NCI-H345 treated with DMSO at 0.1 percent for 48 hours (cell line): ENCODE measurements at regions not wholly inside any gene's neighbourhood (a gene's known extent, or its start where the extent isn't known, plus 50 kb on each side); places are given as distances from the start of the nearest gene placed in this dataset.
A peak's percentile ranks its signal among the peaks of the same experiment; 100 is the strongest.
"Not testable (repeated sequence)": the region's sequence is repeated elsewhere in the genome, so short reads cannot be mapped to it uniquely, and the experiment has no call there.

Experiments
- DNase-seq: peaks from one replicate; lab custom pipeline; 2025; ENCODE audit not compliant: unreplicated experiment; lab: John Stamatoyannopoulos, UW

DNA sequence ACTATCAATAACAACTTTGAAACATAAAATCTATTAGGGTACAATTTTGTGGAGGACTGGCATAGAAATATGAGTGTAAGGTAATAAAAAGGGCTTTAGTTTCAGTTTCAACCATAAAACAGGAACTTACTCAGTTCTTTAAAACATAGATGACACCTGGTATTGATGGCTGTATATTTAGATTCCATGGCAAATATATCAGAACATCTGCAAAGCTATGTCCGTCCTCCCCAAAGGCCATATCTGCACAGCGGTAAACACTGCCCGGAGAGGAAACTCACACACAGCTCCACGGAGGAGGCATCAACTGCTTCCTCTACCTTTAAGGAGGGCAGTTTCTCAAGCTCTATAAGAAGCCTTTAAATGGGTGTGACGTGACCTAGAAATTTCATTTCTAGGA lies 993.3 kb downstream of the BRD1 start:
- no peak for DNase-seq

DNA sequence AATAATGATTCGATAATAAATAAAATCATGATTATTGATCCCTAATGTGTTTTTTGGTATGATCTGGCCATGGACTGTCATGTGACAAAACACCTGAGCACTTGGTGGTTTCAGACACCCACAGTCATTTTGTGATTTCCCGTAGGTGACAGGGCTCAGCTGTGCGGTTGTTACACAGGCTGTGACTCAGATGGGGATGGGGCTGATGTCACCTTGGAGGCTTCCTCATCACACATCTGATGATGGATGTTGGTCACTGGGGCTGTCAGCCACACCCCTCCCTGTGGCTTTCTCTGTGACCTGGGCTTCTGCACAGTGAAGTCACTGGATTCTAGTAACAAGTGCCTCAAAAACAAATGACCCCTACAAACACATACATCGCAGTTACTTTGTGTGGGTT lies 995.1 kb downstream of the BRD1 start:
- no peak for DNase-seq

DNA sequence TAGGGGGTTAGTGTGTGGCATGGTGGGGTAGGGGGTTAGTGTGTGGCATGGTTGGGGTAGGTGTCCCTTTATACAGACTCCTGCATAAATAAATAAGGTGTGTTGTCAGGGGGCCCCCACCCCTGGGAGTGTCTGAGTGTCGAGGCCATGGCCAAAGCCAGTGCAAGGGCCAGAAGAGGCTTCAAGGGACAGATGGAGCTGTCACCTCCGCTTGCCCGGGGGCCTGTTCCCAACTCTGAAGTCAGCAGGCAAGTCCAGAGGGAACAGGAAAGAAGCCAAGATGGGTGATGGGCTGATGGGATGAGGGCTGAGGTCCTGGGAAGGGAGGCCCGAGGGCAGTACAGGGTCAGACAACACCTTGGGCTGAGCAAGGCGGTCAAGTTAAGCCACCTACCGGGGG lies 997.8 kb downstream of the BRD1 start:
- no peak for DNase-seq

DNA sequence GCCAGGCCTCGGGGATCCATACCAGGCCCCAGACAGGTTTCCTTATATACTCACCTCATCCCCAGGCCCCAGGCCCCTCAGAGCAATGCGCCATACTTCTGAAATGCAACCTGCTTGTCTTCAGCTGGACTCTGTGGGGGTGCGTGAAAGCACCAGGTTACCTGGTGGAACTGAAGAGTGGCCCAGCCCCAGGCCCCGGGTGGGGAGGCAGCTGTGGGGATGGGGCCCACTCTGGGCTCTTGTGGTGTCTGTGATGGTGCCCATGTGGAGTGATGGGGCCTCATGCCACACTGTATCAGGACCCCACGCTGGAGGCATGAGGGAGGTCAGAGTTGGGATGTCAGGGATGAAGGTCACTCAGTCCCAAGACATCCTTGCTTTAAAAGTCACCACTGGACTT lies 999.0 kb downstream of the BRD1 start:
- no peak for DNase-seq

DNA sequence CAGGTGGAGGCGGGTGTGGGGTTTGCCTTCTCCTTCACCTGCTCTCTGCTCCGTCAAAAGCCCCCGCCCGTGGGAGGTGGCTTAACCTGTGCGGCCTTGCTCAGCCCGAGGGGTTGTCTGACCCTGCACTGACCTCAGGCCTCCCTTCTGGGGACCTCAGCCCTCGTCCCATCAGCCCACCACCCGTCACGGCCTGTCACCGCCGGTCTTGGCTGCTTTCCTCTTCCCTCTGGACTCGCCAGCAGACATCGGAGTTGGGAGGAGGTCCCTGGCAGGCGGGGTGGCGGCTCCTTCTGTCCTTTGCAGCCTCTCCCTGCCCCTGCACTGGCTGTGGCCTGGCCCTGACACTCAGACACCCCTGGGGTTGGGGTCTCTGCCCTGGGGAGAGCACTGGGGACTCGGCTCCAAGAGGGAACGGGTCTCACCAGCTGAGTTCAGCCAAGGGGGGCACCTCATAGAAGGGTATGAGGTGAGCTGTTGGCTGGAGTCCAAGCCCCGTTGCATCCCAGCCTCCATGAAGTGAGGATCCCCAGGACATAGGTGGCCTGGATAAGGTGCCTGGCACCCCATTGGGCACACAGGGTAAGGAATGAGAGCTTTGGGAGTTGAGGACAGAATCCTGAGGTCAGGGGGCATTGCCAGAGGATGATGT lies 999.6 kb downstream of the BRD1 start:
- no peak for DNase-seq

DNA sequence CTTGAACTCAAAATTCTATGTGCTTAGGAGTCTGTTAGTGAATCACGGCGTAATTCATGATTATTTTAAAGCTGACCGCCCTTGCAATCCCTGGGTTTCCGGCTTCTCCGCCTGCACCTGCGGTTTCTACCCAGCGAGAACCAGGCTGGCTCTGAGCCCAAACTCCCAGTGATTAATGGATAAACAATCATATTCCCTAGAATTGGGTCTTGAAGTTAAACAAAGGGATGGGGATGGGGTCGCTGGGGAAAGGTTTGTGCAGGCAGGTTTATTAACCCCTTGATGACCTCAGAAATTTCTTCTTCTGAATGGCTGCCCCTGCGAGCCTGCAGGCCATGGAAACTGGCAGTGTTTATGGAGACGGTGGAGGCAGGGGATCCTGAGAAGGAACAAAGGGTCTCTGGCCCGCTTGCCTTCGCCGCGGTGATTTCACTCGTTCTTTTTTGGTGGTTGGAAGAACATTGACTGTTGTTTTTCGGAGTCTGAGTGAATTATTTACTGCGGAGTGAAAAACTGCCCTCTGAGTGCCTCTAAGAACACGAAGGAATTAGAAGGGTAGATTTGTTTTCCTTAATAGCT lies 1000.3 kb downstream of the BRD1 start:
- DNase-seq = peak; percentile 64

DNA sequence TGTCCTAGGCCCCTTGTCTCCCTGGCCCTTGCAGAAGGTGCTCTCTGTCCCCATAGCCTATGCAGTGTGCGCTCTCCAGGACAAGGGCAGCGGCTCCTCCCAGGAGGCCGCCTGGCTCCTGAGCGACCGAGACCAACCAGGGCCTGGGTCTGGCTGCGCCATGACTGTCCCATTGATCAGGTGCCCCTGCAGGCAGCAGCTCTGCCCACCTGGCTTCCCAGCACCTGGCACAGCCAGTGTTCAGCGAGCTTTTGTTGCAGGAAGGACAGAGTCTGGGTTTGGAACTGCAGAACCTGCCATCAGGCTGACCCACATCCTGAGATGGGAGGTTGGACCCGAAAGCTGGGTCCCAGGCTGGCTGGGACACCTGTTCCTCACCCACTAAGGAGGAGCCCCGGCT lies 1001.1 kb downstream of the BRD1 start:
- no peak for DNase-seq

DNA sequence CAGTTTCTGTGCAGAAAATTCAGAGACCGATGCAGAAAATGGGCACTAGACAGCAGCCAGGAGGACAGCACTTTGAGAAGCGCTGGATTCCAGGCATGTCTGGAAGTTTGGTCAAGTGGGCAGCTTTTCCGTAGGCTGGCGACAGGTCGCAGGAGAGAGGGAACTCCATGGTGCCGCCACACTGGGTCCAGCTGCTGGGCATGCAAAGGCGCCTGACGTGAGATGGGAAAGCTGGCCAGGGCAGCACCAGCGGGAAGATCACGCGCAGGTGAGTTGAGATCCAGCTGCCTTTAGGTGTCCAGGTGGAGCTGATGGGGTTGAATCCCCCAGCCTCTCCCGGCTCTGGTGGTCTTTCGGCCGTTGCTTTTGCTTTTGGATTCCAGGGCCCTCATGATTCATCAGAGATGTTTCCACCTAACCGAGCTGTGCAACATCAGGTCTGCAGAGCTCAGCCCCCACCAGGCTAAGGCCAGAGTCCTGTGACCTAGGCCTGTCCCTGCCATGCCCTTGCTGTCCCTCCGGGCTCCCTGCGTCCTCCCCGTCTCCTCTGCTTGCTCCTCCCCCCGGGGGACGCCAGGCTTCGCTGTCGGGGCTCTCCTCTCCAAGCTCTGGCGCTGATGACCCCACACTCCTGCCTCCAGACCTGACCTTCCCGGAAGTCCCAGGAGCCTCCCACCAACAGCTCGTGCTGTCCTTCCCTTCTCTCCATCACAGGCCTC lies 1001.7 kb downstream of the BRD1 start:
- no peak for DNase-seq

DNA sequence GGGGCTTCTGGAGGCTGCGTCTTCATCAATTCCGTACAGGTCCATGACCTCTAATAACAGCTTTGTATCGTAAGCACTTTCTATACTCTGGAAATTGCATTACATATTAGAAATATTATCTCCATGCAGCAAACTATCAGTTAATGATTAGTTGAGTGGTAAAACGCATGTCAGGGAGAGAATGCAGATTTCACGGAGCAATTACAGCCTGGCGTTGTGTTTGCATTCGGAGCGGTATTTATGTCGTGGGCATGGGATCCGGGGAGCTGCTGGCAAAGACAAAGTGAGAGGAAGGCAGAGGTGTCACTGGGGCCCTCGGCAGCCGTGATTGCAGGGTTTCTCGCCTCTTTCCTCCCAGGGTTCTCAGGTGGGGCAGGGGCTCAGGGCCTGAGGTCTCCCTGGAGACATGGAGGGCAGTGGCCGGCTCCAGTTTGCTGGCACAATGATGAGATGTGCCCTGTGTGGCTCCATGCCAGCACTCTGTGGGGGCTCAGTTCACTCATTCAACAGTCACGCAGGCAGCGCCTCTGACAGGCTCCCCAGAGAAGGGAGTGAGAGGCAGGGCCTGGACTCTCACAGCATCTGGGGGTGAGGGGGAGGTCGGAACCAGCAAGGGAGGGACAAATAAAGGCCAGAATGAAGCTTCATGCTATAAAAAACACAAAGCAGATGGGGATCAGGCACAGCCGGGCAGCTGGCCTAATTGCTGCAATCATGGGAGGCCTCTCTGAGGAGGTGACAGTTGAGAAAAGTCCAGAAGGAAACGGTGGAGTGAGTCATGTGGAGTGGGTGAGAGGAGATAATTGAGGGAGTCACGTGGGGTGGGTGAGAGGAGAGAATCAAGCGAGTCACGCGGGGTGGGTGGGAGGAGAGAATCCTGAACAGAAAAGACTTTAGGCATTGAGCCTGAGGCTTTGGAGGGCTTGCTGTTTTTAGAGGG lies 1002.7 kb downstream of the BRD1 start:
- DNase-seq = no peak

DNA sequence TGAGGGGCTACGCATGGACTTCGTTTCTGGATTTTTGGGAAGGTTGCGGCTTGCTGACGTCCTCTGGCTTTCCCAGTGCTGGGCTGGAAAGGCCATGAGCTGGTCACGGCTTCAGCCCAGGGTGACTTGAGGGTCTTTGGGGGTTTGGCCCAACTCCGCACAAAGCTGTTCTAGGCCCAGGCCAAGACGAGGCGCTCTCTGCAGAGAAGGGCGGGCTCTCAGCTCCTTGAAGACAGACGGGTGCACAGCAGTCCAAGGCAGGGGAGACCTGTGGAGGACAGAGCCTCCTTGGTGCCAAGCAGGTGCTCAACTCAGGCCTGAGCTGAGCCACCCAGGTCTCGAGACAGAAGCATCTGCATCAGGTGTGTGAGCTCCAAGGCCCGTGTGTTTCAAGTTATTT lies 1003.7 kb downstream of the BRD1 start:
- no peak for DNase-seq

DNA sequence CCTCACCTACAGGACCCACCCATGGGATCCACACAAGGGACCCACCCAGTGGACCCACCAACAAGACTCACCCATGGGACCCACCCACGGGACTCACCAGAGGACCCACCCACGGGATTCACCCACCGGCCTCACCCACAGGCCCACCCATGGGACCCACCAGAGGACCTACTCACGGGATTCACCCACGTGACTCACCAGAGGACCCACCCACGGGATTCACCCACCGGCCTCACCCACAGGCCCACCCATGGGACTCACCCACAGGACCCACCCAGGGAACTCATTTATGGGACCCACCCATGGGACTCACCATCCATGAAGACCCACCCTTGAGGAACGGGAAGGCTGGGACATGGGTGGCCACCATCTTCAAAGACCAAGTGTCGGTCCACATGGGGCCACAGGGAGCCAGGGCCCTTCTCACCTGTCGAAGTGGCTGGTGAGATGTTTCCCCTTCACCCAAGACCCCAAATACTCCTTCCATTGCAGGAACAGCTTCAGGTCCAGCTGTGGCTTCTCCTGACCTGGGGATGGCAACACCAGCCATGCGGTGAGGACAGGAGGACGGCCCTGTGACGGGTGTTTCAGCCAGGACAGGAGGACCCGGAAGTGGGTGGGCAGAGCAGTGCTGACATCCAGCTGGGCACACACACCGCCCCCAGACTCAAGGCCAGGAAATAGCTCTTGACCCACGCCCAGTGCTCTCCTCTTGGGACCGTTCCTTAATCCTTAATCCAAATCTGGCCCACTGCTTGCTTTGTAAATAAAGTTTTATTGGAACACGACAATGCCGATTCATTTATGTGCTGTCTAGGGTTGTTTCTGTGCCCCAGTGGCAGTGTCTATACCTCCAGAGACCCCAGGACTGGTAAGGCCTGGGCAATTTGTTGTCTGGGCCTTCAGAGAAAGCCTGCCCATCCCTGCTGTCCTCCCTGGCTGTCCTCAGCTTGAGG lies 1005.1 kb downstream of the BRD1 start:
- DNase-seq = no peak

DNA sequence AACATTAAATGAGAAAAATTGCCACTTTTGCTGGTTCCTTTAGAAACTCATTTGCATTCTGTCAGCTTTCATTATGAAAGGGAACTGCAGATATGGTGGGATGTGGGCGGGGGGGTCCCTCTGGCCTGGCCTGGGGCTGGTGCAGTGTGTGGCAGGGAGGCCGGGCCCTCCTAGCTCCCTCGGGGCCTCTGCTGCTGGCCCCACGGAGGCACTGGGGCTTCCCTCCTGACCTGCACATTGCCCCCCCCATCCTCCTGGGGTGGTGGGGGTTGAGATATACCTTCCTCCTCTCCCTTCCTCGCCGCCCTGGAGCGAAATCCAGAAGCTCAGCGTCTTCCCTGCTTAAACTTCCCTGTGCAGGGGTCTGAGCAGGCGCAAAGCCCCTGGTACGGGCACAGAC lies 1005.9 kb downstream of the BRD1 start:
- DNase-seq = no peak

DNA sequence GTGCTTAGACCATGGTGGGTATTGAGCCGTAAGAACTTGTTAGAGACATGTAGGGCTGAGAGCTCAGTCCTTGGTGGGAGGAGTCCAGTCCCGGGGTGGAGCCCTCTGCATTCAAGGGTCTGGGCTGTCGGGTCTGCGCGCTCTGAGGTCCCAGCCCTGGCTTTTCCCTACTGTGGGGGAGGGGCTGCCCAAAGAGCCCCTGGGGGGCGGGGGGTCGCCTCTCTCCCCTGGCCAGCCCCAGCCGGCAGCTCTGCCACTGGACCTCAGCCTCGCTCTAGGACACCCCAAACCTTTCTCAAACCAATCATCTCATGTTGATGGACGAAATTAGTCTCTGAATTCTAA lies 1006.4 kb downstream of the BRD1 start:
- no peak for DNase-seq

DNA sequence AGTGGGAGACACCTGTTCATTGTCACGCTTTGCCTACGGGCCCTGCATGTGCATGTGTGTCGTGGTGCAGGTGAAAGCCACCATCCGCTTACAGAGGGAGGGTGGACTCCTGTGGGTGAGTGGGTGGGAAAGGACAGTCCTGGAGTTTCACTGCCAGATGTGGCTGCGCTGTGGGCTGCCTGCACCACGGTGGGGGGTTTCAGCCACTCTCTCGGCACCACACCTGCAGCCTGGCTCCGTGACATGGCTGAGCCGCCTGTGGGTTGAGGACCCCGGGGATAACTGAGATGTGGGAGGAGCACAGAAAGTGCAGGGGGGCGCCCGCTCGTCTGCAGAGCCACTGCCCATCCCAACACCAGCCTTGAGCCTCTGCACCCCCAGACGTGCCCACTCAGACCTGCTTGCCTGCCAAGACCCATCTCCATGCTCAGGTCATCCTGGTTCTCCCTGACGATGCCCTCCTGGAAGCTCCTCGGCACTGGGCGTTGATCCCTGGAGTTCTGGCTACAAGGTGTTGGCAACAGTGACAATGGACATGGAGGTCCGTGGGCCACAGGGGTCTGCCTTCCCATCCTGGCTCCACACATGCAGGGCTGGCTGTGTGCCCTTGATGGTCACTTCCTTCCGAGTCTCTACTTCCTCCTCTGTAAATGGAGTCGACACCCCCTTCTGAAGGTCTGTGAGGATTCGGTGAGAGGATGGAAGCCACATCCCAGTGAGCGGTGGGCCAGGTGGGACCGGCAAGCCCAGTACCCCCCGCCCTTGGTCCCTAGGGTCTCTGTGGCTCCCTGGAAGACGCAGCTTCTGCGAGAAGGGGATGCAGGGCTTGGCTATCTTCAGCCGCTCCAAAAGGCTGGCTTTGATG lies 1007.0 kb downstream of the BRD1 start:
- DNase-seq = no peak

DNA sequence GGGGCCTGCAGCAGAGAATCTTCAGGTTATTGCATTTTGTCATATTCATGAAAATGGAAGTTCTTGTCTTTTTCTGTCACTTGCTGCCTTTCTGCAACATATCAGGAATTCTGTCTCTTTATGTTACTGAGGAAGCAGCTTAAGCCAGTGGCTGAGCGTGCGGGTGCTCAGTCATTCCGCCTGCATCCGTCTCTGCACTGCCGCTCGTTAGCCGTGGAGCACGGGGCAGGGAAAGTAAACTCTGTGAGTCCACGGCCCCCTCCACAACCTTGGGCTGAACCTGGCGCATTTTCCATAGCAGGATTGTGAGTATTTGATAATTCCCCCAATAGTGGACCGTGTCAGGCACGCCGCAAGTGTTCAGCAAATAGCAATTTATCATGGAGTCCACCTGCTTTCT lies 1007.7 kb downstream of the BRD1 start:
- no peak for DNase-seq

DNA sequence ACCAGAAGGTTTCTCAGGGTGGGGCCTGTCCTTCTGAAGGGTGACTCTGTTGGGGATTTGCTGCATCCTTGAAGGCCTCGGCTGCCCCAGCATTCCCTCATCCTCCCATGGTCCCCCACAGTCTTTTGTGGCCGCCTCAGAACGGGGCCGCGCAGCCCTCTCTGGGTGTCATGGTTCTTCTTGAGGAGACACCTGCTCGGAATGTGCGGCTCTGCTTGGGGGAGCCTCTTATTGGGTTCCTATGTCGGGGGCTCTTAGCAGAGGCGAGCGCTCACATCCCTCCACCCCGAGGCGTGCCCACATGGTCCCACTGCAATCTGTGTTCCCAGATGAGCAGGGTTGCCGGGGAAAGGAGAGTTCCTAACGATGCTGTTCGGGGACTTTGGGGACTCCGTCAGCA lies 1008.4 kb downstream of the BRD1 start:
- DNase-seq = no peak

DNA sequence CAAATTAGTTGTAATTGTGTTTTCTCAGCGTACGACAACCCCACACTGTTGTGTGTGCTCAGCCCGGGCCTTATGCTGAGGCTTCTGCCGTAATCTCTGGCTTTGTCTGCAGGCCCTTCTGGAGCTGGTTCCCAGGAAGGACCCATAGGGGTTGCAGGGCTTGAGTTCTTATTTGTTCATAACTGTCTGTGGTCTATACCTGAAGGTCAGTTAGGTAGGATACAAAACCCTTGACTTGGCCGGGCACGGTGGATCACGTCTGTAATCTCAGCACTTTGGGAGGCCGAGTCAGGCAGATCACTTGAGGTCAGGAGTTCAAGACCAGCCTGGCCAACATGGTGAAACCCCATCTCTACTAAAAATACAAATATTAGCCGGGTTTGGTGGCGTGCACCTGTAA lies 1010.2 kb downstream of the BRD1 start:
- not testable (repeated sequence) for DNase-seq

DNA sequence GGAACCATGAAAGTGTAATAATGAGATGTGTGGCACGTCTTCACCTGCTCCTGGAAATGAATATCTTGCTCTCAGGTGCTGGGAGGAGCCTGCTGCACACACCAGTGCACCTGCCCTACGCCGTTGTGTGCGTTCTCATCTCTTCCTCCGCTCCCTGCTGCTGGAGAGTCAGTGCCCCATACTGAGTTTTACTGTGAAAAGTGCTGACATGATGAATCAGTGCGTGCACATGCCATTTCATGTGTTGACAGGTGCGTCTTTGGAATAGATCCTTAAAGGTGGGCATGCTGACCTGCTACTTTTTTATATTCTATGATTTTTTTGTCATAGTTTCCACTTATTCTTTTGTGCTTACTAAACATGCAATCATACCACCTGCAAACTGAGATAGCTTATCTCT lies 1015.8 kb downstream of the BRD1 start:
- DNase-seq = peak; percentile 56
